IgD-negative memory B cell (primary cell): ENCODE measurements at regions not wholly inside any gene's neighbourhood (a gene's known extent, or its start where the extent isn't known, plus 50 kb on each side); places are given as distances from the start of the nearest gene placed in this dataset.
"Not testable (repeated sequence)": the region's sequence is repeated elsewhere in the genome, so short reads cannot be mapped to it uniquely, and the experiment has no call there.

Experiments
- H3K27ac Mint-ChIP-seq, 3 donors: one replicate each; pipeline ENCODE4 v1.8.0; 2020 to 2022; ENCODE audit warnings: mild to moderate bottlenecking in 3 of 3, mixed read lengths in 3 of 3, moderate library complexity in 1 of 3
- H3K27me3 Mint-ChIP-seq: one replicate; pipeline ENCODE4 v1.8.0; 2021; ENCODE audit warnings: mixed read lengths
- H3K36me3 Mint-ChIP-seq: one replicate; pipeline ENCODE4 v1.8.0; 2020; ENCODE audit warnings: mild to moderate bottlenecking, mixed read lengths
- H3K4me1 Mint-ChIP-seq, 3 donors: one replicate each; pipeline ENCODE4 v1.8.0; 2020 to 2022; ENCODE audit warnings: mixed read lengths in 3 of 3, mild to moderate bottlenecking in 1 of 3
- H3K4me3 Mint-ChIP-seq, 4 donors: one replicate each; pipeline ENCODE4 v1.8.0; 2020 to 2022; ENCODE audit warnings: mild to moderate bottlenecking in 4 of 4, mixed read lengths in 4 of 4, moderate library complexity in 3 of 4
- H3K9me3 Mint-ChIP-seq, 3 donors: one replicate each; pipeline ENCODE4 v1.8.0; 2020 to 2021; ENCODE audit warnings: mixed read lengths in 3 of 3, mild to moderate bottlenecking in 1 of 3

DNA sequence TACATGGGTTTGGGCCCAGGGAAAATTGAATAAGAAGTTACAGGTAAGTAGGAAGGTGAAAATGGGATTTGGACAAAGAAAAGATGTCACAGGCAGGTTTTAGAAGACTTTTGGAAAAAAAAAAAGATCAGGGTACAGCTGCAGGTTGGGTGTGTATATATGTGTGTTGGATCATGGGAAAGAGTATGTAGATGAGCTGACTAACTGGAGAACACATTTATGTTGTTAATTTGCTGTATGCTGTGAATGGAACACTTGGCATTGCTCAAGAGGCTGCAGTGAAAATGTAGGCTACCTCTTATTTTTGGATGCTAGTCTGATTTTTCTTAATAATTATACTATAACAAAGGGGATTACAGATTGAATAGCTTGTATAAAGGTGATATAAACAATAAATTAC lies 577.7 kb upstream of the USP24 start:
- Mint-ChIP-seq H3K9me3 (peaks cover 0 to 3% (median 0%) of the 10 kb centered on the region in 3 donors), H3K27ac (no peak overlapping the region), H3K4me3 (no peak overlapping the region), H3K4me1 (no peaks in the 10 kb centered on the region), H3K36me3 (no peaks in the 10 kb centered on the region), H3K27me3 (peaks cover 4% of the 10 kb centered on the region)

DNA sequence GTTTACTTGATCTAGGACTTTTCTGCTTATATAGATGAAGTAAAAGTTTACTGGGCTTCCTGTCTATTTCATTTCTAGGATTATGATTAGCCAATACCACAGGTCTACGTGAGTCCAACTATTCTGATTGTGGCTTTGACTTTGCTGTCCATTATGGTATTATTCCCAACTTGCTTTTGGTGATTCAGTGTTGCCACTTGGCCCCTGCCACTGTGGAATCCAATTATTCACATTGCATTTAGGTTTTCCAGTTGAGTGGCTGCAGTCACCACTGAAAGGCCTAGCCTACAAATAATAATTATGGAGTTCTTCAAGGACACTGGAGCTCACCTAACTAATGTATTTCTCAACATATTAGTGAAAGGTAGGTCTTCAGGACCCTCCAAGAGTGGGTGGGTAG lies 574.3 kb upstream of the USP24 start:
- Mint-ChIP-seq H3K4me3 (no peak overlapping the region), H3K27ac (no peak overlapping the region), H3K27me3 (peaks cover 9% of the 10 kb centered on the region), H3K9me3 (peaks cover 0 to 3% (median 0%) of the 10 kb centered on the region in 3 donors), H3K4me1 (no peaks in the 10 kb centered on the region), H3K36me3 (no peaks in the 10 kb centered on the region)

DNA sequence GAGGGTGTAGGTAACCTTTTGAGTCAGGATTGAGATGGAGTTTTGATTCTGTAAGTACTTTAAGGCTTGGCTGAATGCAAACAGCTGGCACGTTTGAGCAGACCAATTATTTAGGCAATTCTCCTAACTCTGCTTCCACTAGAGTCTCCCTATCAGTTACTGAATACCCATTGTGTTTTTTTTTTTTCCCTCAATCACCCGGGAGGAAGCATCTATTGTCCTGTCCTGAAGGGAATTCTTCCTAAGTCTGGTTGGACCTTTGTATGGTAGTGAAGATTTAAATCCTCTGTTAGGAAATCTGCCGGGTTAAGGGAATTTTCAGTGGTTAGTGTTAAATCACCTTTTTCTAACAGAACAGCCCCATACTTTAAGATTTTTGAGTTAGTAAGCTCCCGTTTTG lies 571.2 kb upstream of the USP24 start:
- peaks cover 3% of the 10 kb centered on the region for H3K36me3 Mint-ChIP-seq
- H3K27ac Mint-ChIP-seq, result no peak overlapping the region
- no peaks in the 10 kb centered on the region for H3K4me1 Mint-ChIP-seq
- peaks cover 6% of the 10 kb centered on the region for H3K27me3 Mint-ChIP-seq
- H3K4me3 Mint-ChIP-seq, result no peak overlapping the region
- H3K9me3 Mint-ChIP-seq, result peaks cover 0 to 1% (median 1%) of the 10 kb centered on the region in 3 donors

DNA sequence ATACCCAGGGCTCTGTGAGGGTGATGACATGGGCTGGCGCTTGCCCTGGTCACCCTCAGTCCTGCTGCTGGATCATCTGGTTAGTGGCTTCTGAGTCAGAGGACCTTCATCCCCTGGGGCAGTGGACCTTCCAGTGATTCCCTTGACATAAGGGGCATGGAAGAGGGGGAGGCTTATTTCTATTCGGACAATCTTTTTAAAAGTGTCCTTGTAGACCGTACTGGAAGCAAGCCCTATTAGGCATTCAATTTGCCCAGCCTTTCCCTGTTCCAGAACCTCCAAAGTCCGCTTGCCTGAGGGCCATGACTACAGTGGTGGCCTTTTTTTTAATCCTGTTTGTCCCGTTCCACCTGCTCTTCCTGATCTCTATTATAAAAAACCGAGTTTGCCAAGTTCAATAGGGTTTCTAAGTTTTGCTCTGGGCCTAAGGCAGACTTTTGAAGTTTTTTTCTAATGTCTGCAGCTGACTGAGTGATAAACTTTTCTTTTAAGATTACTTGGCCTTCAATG lies 569.8 kb upstream of the USP24 start:
- H3K4me1 Mint-ChIP-seq, H3K27me3 Mint-ChIP-seq, H3K27ac Mint-ChIP-seq, H3K4me3 Mint-ChIP-seq, H3K36me3 Mint-ChIP-seq, H3K9me3 Mint-ChIP-seq: not testable (repeated sequence)

DNA sequence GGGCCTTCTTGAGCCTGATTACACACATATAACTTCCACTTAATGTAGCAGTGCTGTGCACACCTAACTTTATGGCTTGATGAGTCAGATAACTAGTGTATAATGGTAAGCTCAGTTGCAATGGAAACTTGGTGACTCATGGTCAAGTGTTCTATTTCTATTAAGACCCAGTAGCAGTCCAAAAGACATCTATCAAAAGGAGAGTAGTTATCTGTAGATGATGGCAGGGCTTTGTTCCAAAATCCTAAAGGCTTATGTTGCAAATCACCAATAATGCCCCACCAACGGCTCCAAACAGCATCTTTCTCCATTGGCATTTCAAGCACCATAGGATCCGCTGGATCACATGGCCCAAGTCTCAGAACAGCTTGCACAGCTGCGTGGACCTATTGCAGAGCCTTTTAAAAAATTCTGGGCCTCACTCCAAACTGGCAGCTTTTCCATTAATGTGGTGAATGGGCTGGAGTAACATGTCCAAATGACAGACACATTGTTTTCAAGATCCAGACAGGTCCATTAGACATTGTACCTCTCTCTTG lies 566.8 kb upstream of the USP24 start:
- Mint-ChIP-seq H3K27me3 (peaks cover 3% of the 10 kb centered on the region), H3K4me3 (no peak overlapping the region), H3K4me1 (no peaks in the 10 kb centered on the region)

DNA sequence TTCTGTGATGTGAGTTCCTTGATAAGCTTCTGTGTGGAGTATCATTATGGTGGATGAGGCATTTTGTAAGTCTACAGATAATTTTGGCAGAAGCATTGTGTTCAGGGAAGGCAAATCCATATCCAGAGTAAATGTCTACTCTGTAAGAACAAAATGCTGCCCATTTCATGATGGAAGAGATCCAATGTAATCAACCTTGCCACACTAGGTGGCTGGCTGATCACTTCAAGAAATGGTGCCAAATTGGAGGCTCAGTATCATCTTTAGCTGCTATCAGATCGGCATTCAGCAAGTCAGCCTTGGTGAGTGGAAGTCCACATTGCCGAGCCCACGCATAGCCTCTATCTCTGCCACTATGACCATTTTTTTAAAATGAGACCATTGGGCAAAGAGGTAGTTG lies 565.8 kb upstream of the USP24 start:
- H3K4me1 Mint-ChIP-seq, result no peaks in the 10 kb centered on the region
- H3K9me3 Mint-ChIP-seq, result peaks cover 0 to 1% (median 0%) of the 10 kb centered on the region in 3 donors
- peaks cover 3% of the 10 kb centered on the region for H3K36me3 Mint-ChIP-seq
- no peak overlapping the region for H3K27ac Mint-ChIP-seq
- no peak overlapping the region for H3K4me3 Mint-ChIP-seq
- H3K27me3 Mint-ChIP-seq, result peaks cover 4% of the 10 kb centered on the region

More for the DNA sequence above, 566.8 kb upstream of the USP24 start:
- Mint-ChIP-seq H3K27ac (no peak overlapping the region), H3K9me3 (peaks cover 0 to 1% (median 0%) of the 10 kb centered on the region in 3 donors), H3K36me3 (peaks cover 3% of the 10 kb centered on the region)

DNA sequence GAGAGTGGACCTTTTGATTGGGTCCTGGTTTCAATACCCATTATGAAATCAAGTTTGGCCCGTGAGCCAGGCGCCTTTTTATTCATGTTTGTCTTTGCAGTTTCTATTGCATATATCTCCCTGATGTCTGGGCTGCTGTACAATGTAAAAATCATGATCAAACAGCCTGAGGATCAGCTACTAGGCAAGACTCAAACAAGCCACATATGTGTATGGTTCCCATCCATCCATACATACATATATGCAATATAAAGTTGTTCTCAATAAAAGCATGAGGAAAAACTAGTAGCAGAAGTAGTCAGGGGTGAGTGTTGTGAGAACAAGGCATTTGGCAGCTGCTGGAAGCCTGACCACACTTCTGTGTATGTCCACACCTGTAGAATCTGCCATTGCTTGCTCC lies 562.4 kb upstream of the USP24 start:
- Mint-ChIP-seq H3K4me1 (no peaks in the 10 kb centered on the region), H3K27me3 (peaks cover 4% of the 10 kb centered on the region), H3K36me3 (no peaks in the 10 kb centered on the region), H3K9me3 (peaks cover 0 to 5% (median 0%) of the 10 kb centered on the region in 3 donors), H3K4me3 (no peak overlapping the region), H3K27ac (no peak overlapping the region)

DNA sequence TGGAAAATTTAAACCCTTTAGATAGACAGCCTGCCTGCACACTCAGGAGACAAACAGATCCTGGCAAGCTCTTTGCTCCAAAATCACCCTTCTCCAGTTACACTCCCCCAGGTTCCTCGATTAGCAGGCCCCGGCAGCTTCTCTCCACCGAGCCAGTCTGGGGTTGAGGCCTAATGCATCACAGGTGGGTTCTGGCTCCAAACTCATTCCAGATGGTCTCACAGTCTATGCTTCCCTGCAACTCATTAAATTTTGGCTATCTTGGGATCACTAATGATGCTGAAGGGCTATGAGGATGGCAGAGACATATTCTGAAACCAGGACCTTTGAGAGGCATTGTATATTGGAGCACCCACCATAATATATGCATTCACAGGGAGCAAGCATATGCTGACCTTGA lies 559.8 kb upstream of the USP24 start:
- no peaks in the 10 kb centered on the region for H3K36me3 Mint-ChIP-seq
- no peak overlapping the region for H3K27ac Mint-ChIP-seq
- H3K27me3 Mint-ChIP-seq, result peaks cover 2% of the 10 kb centered on the region
- no peak overlapping the region for H3K4me3 Mint-ChIP-seq
- H3K9me3 Mint-ChIP-seq, result peaks cover 0 to 5% (median 0%) of the 10 kb centered on the region in 3 donors
- no peaks in the 10 kb centered on the region for H3K4me1 Mint-ChIP-seq

DNA sequence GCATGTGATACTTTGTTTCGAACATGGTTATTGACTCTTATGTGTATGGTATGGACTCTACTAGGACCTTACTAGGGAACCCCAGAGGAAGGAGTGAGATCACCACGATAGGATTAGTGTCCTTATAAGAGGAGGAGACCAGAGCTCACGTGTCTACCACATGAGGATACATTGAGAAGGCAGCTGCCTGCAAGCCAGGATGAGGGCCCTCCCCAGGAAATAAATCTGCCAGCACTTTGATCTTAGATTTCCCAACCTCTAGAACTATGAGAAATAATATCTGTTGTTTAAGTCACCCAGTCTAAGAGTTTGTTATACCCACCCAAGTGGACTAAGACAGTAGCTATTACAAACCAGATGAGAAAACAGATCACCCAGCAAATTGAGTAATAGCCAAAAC lies 559.3 kb upstream of the USP24 start:
- H3K9me3 Mint-ChIP-seq, result peaks cover 0 to 9% (median 0%) of the 10 kb centered on the region in 3 donors
- H3K27ac Mint-ChIP-seq, result no peak overlapping the region
- H3K36me3 Mint-ChIP-seq, result no peaks in the 10 kb centered on the region
- H3K4me3 Mint-ChIP-seq, result no peak overlapping the region
- no peaks in the 10 kb centered on the region for H3K4me1 Mint-ChIP-seq
- H3K27me3 Mint-ChIP-seq, result peaks cover 2% of the 10 kb centered on the region

DNA sequence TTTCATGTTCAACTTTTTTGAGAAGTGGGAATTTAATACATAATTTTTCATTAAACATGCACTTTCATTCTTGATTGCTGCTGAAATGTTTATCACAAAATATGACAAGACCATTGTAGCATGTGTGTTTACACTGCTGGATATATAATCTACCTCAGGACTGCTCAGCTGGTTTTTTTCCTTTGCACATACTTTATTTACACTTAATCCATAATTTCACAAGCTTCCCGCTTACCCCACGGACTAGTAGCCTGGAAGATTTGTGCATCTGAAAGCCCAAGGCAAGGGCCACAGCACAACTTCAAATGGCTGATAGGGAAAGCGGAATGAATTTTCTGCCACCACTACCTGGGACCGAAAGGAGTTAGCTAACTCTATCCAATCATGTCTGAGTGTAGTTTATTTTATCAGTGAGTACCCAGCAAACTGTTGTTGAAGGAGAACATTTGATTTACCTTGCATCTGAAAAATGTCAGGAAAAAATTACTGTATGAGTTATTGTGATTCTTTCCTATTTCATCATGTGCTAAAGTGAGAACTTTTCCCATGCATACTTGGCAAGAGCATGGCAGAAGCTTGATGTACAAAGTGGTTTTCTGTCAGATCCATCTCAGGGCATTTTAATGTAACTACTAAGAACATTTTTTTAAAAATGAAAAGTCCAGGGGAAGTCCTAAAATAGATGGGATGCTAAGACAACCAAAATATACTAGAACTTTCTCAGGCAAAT lies 558.2 kb upstream of the USP24 start:
- Mint-ChIP-seq H3K27me3 (peaks cover 2% of the 10 kb centered on the region), H3K27ac (no peak overlapping the region), H3K36me3 (no peaks in the 10 kb centered on the region), H3K4me3 (no peak overlapping the region), H3K4me1 (no peaks in the 10 kb centered on the region), H3K9me3 (peaks cover 0 to 12% (median 0%) of the 10 kb centered on the region in 3 donors)

DNA sequence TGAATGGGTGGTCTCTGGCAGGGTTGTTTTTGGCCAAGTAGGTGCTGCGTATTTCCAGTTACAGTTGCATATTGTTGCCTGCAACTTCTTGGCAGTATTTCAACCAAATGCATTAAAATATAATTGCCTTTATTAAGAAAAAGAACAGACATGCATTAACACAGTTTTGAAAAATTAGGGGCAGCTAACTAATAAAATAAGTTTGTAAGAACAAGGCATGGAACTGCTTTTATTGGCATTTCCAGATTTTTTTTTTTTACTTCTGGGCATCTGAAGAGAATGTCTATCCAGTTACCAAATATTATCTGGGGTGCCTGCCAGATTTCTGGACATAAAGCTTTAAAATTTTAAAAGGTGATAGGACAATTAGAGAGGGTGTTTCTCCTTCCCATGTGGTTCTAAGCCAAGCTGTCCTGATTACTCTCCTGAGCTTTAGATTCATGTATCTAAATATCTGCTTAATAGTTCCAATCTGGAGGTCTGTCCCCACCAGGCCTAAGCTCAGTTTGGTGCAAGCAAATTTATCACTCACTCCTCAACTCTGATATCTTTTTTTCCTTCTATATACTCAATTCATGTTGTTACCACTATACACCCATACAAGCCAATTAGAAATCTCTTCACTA lies 553.3 kb upstream of the USP24 start:
- H3K4me3 Mint-ChIP-seq, result no peak overlapping the region
- H3K4me1 Mint-ChIP-seq, result no peaks in the 10 kb centered on the region
- no peak overlapping the region for H3K27ac Mint-ChIP-seq
- no peaks in the 10 kb centered on the region for H3K27me3 Mint-ChIP-seq
- no peaks in the 10 kb centered on the region for H3K36me3 Mint-ChIP-seq
- peaks cover 0 to 6% (median 2%) of the 10 kb centered on the region in 3 donors for H3K9me3 Mint-ChIP-seq

DNA sequence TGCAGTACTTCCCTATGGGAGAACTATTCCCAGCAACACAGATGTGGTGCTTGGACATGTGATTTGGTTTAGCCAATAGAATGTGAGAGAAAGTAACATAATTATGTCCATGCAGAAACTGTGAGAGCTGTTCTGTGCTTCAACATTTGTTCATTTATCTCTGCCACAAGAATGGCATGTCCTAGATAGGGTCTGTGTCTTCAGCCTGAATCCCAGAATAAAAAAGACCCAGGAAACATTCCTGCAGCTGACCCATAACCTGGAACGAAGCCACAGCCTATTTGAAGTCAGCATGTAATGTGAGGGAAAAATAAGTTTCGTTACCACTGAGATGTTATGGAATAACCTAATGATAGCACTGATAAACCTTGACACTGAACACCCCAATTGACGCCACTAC lies 552.0 kb upstream of the USP24 start:
- Mint-ChIP-seq H3K4me1 (no peaks in the 10 kb centered on the region), H3K36me3 (no peaks in the 10 kb centered on the region), H3K4me3 (no peak overlapping the region), H3K27me3 (no peaks in the 10 kb centered on the region), H3K27ac (no peak overlapping the region), H3K9me3 (peaks cover 0 to 6% (median 2%) of the 10 kb centered on the region in 3 donors)

DNA sequence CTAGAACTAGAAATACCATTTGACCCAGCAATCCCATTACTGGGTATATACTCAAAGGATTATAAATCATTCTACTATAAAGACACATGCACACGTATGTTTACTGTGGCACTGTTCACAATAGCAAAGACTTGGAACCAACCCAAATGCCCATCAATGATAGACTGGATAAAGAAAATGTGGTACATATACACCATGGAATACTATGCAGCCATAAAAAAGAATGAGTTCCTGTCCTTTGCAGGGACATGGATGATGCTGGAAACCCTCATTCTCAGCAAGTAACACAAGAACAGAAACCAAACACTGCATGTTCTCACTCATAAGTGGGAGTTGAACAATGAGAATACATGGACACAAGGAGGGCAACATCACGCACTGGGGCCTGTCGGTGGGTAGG lies 550.3 kb upstream of the USP24 start:
- not testable (repeated sequence) for H3K9me3 Mint-ChIP-seq, H3K4me3 Mint-ChIP-seq, H3K27me3 Mint-ChIP-seq, H3K4me1 Mint-ChIP-seq, H3K36me3 Mint-ChIP-seq, H3K27ac Mint-ChIP-seq

DNA sequence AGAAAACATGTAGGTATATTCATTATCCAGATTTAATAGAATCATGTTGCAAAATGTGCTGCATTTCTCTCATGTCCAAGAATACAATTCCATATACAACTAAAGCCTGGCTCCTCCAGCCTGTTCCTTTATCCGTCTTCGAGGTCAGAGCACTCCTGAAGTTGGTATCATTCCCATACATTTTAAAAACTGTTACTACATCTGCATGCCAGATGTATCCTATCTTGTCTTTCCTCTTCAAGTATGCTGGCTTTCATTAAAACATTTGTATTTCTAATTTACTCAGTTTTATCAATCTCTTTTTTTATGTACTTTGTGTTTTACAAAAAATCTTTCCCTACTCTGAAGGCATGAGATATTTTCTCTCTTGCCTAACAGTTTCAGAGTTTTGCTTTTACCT lies 536.6 kb upstream of the USP24 start:
- Mint-ChIP-seq H3K27me3 (peaks cover 7% of the 10 kb centered on the region), H3K4me3 (no peak overlapping the region), H3K36me3 (no peaks in the 10 kb centered on the region), H3K4me1 (no peaks in the 10 kb centered on the region), H3K9me3 (peaks cover 2 to 6% (median 2%) of the 10 kb centered on the region in 3 donors), H3K27ac (no peak overlapping the region)

DNA sequence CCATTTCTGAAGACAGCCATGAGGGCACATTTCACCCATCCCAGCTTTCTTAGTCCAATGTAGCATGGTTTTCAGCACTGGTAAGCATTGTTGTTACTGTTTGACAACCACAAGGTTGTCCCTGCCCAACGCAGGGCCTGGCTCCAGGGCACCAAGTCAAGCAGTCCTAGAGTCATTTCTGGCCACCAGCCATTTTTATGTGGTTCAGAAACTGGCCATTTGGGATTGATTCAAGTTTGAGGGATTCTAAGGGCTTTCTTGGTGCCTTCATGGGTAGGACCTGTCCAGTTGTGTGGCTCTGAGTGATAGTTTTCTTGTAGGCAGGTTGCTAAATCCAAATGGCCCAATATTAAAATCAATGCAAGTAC lies 535.4 kb upstream of the USP24 start:
- no peaks in the 10 kb centered on the region for H3K4me1 Mint-ChIP-seq
- H3K9me3 Mint-ChIP-seq, result peaks cover under 1 to 8% (median 2%) of the 10 kb centered on the region in 3 donors

More for the DNA sequence above, 535.4 kb upstream of the USP24 start:
- no peak overlapping the region for H3K4me3 Mint-ChIP-seq
- no peaks in the 10 kb centered on the region for H3K36me3 Mint-ChIP-seq
- no peak overlapping the region for H3K27ac Mint-ChIP-seq
- peaks cover 3% of the 10 kb centered on the region for H3K27me3 Mint-ChIP-seq
